SK-N-SH treated with all-trans-retinoic acid at 6 μM for 48 hours (cell line): ENCODE measurements at regions not wholly inside any gene's neighbourhood (a gene's known extent, or its start where the extent isn't known, plus 50 kb on each side); places are given as distances from the start of the nearest gene placed in this dataset.

ENCODE experiments used
- ATAC-seq: fragments of 200-7000 bp; cut with Tn5 transposase; 3 replicates; pipeline ENCODE4 v1.9.1; 2020; ENCODE audit warnings: mild to moderate bottlenecking, moderate library complexity
- CSDC2 ChIP-seq: fragments of 250-450 bp; sonication (Bioruptor Pico); IDR thresholded peaks from 2 replicates; pipeline ENCODE4 v1.5.0; 2020; ENCODE audit warnings: mild to moderate bottlenecking, moderate library complexity
- ESRRG ChIP-seq: fragments of 250-450 bp; sonication (Bioruptor Pico); IDR thresholded peaks from 2 replicates; pipeline ENCODE4 v1.6.1; 2021; ENCODE audit warnings: mild to moderate bottlenecking
- GLIS3 ChIP-seq: fragments of 250-450 bp; sonication (Bioruptor Pico); IDR thresholded peaks from 2 replicates; pipeline ENCODE4 v1.5.0; 2020; ENCODE audit warnings: mild to moderate bottlenecking, moderate library complexity
- ISL1 ChIP-seq: fragments of 250-450 bp; sonication (Bioruptor Pico); IDR thresholded peaks from 2 replicates; pipeline ENCODE4 v2.1.2; 2022; ENCODE audit warnings: mild to moderate bottlenecking, moderate library complexity
- OSR1 ChIP-seq: fragments of 250-450 bp; sonication (Bioruptor Pico); IDR thresholded peaks from 2 replicates; pipeline ENCODE4 v1.8.0; 2022; ENCODE audit warnings: moderate library complexity, mild to moderate bottlenecking, inconsistent platforms
- PPARA ChIP-seq: fragments of 250-450 bp; sonication (Bioruptor Pico); IDR thresholded peaks from 2 replicates; pipeline ENCODE4 v1.5.0; 2020; ENCODE audit warnings: mild to moderate bottlenecking, borderline replicate concordance
- RARB ChIP-seq: fragments of 250-450 bp; sonication (Bioruptor Pico); IDR thresholded peaks from 2 replicates; pipeline ENCODE4 v1.8.0; 2021; ENCODE audit warnings: mild to moderate bottlenecking, moderate library complexity
- SNAI2 ChIP-seq: fragments of 250-450 bp; sonication (Bioruptor Pico); IDR thresholded peaks from 2 replicates; pipeline ENCODE4 v1.5.0; 2020; ENCODE audit warnings: mild to moderate bottlenecking, moderate library complexity
- TCF4 ChIP-seq: fragments of 250-450 bp; sonication (Bioruptor Pico); IDR thresholded peaks from 2 replicates; pipeline ENCODE4 v1.8.0; 2021; ENCODE audit warnings: mild to moderate bottlenecking, moderate library complexity, borderline replicate concordance
- TOX ChIP-seq: fragments of 250-450 bp; sonication (Bioruptor Pico); IDR thresholded peaks from 2 replicates; pipeline ENCODE4 v1.8.0; 2021; ENCODE audit warnings: mild to moderate bottlenecking, moderate library complexity, borderline replicate concordance
- ZC3H10 ChIP-seq: fragments of 250-450 bp; sonication (Bioruptor Pico); IDR thresholded peaks from 2 replicates; pipeline ENCODE4 v1.5.1; 2021; ENCODE audit warnings: mild to moderate bottlenecking, moderate library complexity
- ZFP3 ChIP-seq: fragments of 250-450 bp; sonication (Bioruptor Pico); IDR thresholded peaks from 2 replicates; pipeline ENCODE4 v1.5.0; 2020; ENCODE audit warnings: mild to moderate bottlenecking, moderate library complexity
- ZNF565 ChIP-seq: fragments of 450-650 bp; formaldehyde crosslinking; conservative IDR thresholded peaks from 2 replicates; pipeline ENCODE4 v1.5.0; 2020; ENCODE audit warnings: low read depth, mild to moderate bottlenecking, moderate library complexity
- ZNF8 ChIP-seq: fragments of 450-650 bp; formaldehyde crosslinking; IDR thresholded peaks from 2 replicates; pipeline ENCODE4 v1.5.0; 2020; ENCODE audit warnings: mild to moderate bottlenecking, moderate library complexity
- TF ChIP-seq, protein P1 (sequence below): fragments of 250-450 bp; sonication (Bioruptor Pico); IDR thresholded peaks from 2 replicates; pipeline ENCODE4 v1.5.1; 2020; ENCODE audit warnings: low read depth, mild to moderate bottlenecking, moderate library complexity
- TF ChIP-seq, protein P2 (sequence below): fragments of 250-450 bp; sonication (Bioruptor Pico); IDR thresholded peaks from 2 replicates; pipeline ENCODE4 v1.8.0; 2020; ENCODE audit warnings: mild to moderate bottlenecking, moderate library complexity, borderline replicate concordance
- TF ChIP-seq, protein P3 (sequence below): fragments of 250-450 bp; sonication (Bioruptor Pico); IDR thresholded peaks from 2 replicates; pipeline ENCODE4 v1.5.0; 2020; ENCODE audit warnings: mild to moderate bottlenecking, moderate library complexity
- TF ChIP-seq, protein P4 (sequence below): fragments of 250-450 bp; sonication (Bioruptor Pico); IDR thresholded peaks from 2 replicates; pipeline ENCODE4 v1.8.0; 2021; ENCODE audit warnings: low read depth, mild to moderate bottlenecking, moderate library complexity, borderline replicate concordance

GRCh38 chr7:121486590-121486989, 90.5 kb upstream of the FAM3C start (continued):
- TF ChIP-seq, protein P1, sequence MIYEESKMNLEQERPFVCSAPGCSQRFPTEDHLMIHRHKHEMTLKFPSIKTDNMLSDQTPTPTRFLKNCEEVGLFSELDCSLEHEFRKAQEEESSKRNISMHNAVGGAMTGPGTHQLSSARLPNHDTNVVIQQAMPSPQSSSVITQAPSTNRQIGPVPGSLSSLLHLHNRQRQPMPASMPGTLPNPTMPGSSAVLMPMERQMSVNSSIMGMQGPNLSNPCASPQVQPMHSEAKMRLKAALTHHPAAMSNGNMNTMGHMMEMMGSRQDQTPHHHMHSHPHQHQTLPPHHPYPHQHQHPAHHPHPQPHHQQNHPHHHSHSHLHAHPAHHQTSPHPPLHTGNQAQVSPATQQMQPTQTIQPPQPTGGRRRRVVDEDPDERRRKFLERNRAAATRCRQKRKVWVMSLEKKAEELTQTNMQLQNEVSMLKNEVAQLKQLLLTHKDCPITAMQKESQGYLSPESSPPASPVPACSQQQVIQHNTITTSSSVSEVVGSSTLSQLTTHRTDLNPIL (CRISPR knock-in tag), result no peak
- TF ChIP-seq ESRRG (CRISPR knock-in tag), result no peak
- no peak for TF ChIP-seq RARB
- TF ChIP-seq GLIS3 (CRISPR knock-in tag), result no peak
- TF ChIP-seq, protein P2, sequence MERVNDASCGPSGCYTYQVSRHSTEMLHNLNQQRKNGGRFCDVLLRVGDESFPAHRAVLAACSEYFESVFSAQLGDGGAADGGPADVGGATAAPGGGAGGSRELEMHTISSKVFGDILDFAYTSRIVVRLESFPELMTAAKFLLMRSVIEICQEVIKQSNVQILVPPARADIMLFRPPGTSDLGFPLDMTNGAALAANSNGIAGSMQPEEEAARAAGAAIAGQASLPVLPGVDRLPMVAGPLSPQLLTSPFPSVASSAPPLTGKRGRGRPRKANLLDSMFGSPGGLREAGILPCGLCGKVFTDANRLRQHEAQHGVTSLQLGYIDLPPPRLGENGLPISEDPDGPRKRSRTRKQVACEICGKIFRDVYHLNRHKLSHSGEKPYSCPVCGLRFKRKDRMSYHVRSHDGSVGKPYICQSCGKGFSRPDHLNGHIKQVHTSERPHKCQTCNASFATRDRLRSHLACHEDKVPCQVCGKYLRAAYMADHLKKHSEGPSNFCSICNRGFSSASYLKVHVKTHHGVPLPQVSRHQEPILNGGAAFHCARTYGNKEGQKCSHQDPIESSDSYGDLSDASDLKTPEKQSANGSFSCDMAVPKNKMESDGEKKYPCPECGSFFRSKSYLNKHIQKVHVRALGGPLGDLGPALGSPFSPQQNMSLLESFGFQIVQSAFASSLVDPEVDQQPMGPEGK (CRISPR knock-in tag), result no peak
- TF ChIP-seq, all 23 proteins: peak for 0

DNA sequence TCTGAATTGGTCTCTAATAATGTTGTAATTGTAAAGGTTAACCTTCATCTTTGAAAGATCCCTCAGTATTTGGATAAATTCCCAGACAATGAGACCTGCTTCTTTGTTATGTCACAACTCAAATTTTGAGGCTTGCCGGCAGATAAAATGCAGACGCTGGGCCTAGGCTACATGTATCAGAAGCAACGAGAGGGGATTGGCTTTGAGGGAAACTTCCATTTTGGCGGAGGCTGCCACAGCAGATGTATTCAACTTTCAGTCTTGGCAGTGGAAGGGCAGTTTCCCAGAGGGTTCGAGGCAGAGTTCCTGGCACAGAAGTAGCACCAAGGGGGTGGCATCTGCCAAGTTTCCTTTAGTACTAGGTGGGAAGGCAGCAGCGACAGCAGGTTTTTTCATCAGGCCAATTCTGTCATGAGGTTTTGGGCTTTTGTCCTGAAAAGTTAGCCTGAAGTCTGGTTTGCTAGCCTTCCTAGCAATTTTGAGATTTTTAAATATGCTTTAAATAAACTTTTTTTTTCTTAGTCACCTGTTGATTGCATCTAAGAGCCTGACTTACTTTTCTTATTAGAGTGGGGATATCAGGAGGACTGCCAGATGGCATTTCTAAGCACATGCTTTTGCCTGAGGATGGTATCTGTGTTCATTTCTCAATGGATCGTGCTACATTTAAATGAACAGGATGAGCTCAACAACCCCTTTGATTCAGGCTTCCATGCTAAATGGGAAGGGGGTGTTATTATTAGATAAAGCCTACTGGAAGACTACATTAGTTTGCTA, 89.5 kb upstream of the FAM3C start:
- peak; percentile 91 for ATAC-seq
- TF ChIP-seq ISL1, result 0 out of 2 replicates have a peak, but pooled peaks have one; percentile 25
- TF ChIP-seq ESRRG (CRISPR knock-in tag), result no peak
- TF ChIP-seq OSR1 (CRISPR knock-in tag), result 0 out of 2 replicates have a peak, but pooled peaks have one; percentile 31
- TF ChIP-seq, protein P2 (CRISPR knock-in tag), result no peak
- no peak for TF ChIP-seq ZC3H10 (CRISPR knock-in tag)
- TF ChIP-seq, protein P3, sequence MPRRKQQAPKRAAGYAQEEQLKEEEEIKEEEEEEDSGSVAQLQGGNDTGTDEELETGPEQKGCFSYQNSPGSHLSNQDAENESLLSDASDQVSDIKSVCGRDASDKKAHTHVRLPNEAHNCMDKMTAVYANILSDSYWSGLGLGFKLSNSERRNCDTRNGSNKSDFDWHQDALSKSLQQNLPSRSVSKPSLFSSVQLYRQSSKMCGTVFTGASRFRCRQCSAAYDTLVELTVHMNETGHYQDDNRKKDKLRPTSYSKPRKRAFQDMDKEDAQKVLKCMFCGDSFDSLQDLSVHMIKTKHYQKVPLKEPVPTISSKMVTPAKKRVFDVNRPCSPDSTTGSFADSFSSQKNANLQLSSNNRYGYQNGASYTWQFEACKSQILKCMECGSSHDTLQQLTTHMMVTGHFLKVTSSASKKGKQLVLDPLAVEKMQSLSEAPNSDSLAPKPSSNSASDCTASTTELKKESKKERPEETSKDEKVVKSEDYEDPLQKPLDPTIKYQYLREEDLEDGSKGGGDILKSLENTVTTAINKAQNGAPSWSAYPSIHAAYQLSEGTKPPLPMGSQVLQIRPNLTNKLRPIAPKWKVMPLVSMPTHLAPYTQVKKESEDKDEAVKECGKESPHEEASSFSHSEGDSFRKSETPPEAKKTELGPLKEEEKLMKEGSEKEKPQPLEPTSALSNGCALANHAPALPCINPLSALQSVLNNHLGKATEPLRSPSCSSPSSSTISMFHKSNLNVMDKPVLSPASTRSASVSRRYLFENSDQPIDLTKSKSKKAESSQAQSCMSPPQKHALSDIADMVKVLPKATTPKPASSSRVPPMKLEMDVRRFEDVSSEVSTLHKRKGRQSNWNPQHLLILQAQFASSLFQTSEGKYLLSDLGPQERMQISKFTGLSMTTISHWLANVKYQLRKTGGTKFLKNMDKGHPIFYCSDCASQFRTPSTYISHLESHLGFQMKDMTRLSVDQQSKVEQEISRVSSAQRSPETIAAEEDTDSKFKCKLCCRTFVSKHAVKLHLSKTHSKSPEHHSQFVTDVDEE (CRISPR knock-in tag), result no peak
- peak; percentile 44; the same call in 1 of the 2 replicates for TF ChIP-seq ZFP3 (CRISPR knock-in tag)
- TF ChIP-seq CSDC2 (CRISPR knock-in tag), result peak; percentile 81; the same call in 1 of the 2 replicates

- no peak for ATAC-seq
- no peak for TF ChIP-seq SNAI2
- no peak for TF ChIP-seq TOX (CRISPR knock-in tag)
- no peak for TF ChIP-seq ISL1
- no peak for TF ChIP-seq OSR1 (CRISPR knock-in tag)
- TF ChIP-seq ESRRG (CRISPR knock-in tag), result no peak
- TF ChIP-seq, protein P1 (CRISPR knock-in tag), result no peak
- TF ChIP-seq, protein P4, sequence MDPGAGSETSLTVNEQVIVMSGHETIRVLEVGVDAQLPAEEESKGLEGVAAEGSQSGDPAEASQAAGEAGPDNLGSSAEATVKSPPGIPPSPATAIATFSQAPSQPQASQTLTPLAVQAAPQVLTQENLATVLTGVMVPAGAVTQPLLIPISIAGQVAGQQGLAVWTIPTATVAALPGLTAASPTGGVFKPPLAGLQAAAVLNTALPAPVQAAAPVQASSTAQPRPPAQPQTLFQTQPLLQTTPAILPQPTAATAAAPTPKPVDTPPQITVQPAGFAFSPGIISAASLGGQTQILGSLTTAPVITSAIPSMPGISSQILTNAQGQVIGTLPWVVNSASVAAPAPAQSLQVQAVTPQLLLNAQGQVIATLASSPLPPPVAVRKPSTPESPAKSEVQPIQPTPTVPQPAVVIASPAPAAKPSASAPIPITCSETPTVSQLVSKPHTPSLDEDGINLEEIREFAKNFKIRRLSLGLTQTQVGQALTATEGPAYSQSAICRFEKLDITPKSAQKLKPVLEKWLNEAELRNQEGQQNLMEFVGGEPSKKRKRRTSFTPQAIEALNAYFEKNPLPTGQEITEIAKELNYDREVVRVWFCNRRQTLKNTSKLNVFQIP (CRISPR knock-in tag), result no peak
- TF ChIP-seq PPARA (CRISPR knock-in tag), result no peak
- no peak for TF ChIP-seq ZC3H10 (CRISPR knock-in tag)
- TF ChIP-seq ZNF565 (CRISPR knock-in tag), result no peak
- TF ChIP-seq, protein P2 (CRISPR knock-in tag), result no peak
- TF ChIP-seq ZNF8 (CRISPR knock-in tag), result no peak
- no peak for TF ChIP-seq TCF4 (CRISPR knock-in tag)
- TF ChIP-seq, protein P3 (CRISPR knock-in tag), result no peak
These were observed 88.1 kb upstream of the FAM3C start for GRCh38 chr7:121484089-121484763.
